Psoas muscle (tissue), 7 donors: ENCODE measurements at regions not wholly inside any gene's neighbourhood (a gene's known extent, or its start where the extent isn't known, plus 50 kb on each side); places are given as distances from the start of the nearest gene placed in this dataset.

ENCODE experiments used
- ATAC-seq, 4 donors: fragments of 200-7000 bp; cut with Tn5 transposase; one replicate each; pipeline ENCODE4 v1.9.1; 2020; ENCODE audit warnings: moderate library complexity in 3 of 4, mild to moderate bottlenecking in 2 of 4
- DNase-seq, 2 donors: peaks; one replicate each; pipeline ENCODE4 v3.0.0-alpha.2; 2020
- H3K27ac ChIP-seq: fragments of 200-600 bp; one replicate; pipeline ENCODE4 v1.8.0; 2022
- H3K27me3 ChIP-seq, 3 donors: fragments of 200-600 bp in 1 of 3; one replicate each; pipeline versions ENCODE4 v1.6.1 to v1.8.0; 2013 to 2022; ENCODE audit warnings: low read length in 2 of 3, mild to moderate bottlenecking in 2 of 3, moderate library complexity in 1 of 3; ENCODE audit not compliant: insufficient read depth in 3 of 3
- H3K36me3 ChIP-seq, 2 donors: fragments of 200-600 bp in 1 of 2; one replicate each; pipeline versions ENCODE4 v1.6.1 to v1.8.0; 2013 to 2022; ENCODE audit warnings: low read depth in 1 of 2, mild to moderate bottlenecking in 1 of 2, moderate library complexity in 1 of 2; ENCODE audit not compliant: insufficient read depth in 1 of 2
- H3K4me1 ChIP-seq: fragments of 200-600 bp; one replicate; pipeline ENCODE4 v1.8.0; 2022
- H3K4me3 ChIP-seq: fragments of 200-600 bp; one replicate; pipeline ENCODE4 v1.8.0; 2022; ENCODE audit warnings: mild to moderate bottlenecking
- H3K9me3 ChIP-seq: fragments of 200-600 bp; one replicate; pipeline ENCODE4 v1.8.0; 2022
- CTCF ChIP-seq: fragments of 200-600 bp; IDR thresholded peaks from one replicate; pipeline ENCODE4 v1.8.0; 2022; ENCODE audit warnings: antibody characterized with exemption
- WGBS, 3 donors: extraction: QIAGEN DNeasy Blood & Tissue Kit; methylation state at CpG; one replicate each; pipeline versions ENCODE4 v1.1.6 to v1.1.7; 2013; 5-methylcytosine and 5-hydroxymethylcytosine counted together
- intact Hi-C, 2 donors: fragments of 100-400 bp; cut with DNase I; formaldehyde crosslinking; loops; one replicate each; pipeline versions ENCODE4 v1.11.0 to v1.14.2; 2022
- donor health status: healthy with polysubstance abuse.
- donor health status: DM: no; HTN: no; CAD: no; lungs with moderate emphysema.
- donor health status: Bipolar disorder and iron deficiency.
- donor health status: healthy.
- donor health status: DM: yes; HTN: yes; CAD: no.
- donor health status: DM: no; HTN: no; CAD: no.
- donor health status: DM: yes; HTN: yes; CAD: no.

- no peak overlapping the region for H3K27ac ChIP-seq
- DNase-seq (no peak), ATAC-seq (no peak)
- no peaks in the 10 kb centered on the region for H3K36me3 ChIP-seq
- no peaks in the 10 kb centered on the region for H3K4me1 ChIP-seq
- H3K27me3 ChIP-seq, result peaks cover 0 to 2% (median 0%) of the 10 kb centered on the region in 3 donors
- intact Hi-C loops, result no loop called here
- no peak for TF ChIP-seq CTCF
- no peak overlapping the region for H3K4me3 ChIP-seq
- no peaks in the 10 kb centered on the region for H3K9me3 ChIP-seq
Observed at GRCh38 chr20:1757072-1757471, 99.5 kb upstream of the SIRPG start.

- 71 to 81% (median 73%) methylated on average over 4 of the region's 4 CpGs for WGBS, 3 donors
- no peak for DNase-seq
- no peak overlapping the region for H3K4me3 ChIP-seq
- H3K36me3 ChIP-seq, result no peaks in the 10 kb centered on the region
- intact Hi-C loops, result no loop called here
- TF ChIP-seq CTCF, result no peak
- H3K9me3 ChIP-seq, result no peaks in the 10 kb centered on the region
- no peak for ATAC-seq
- no peak overlapping the region for H3K27ac ChIP-seq
- H3K27me3 ChIP-seq, result peaks cover 0 to 2% (median 0%) of the 10 kb centered on the region in 3 donors
- no peaks in the 10 kb centered on the region for H3K4me1 ChIP-seq
Observed at GRCh38 chr20:1754749-1755148, 97.2 kb upstream of the SIRPG start.

- Histone ChIP-seq H3K27me3 (peaks cover 0 to 2% (median 0%) of the 10 kb centered on the region in 3 donors), H3K9me3 (no peaks in the 10 kb centered on the region), H3K4me3 (no peak overlapping the region), H3K4me1 (no peaks in the 10 kb centered on the region), H3K36me3 (no peaks in the 10 kb centered on the region), H3K27ac (no peak overlapping the region)
- WGBS, 3 donors, result 73 to 81% (median 78%) methylated on average over 2 of the region's 2 CpGs
- no peak for TF ChIP-seq CTCF
- intact Hi-C loops, result no loop called here
- ATAC-seq (no peak), DNase-seq (no peak)
Observed at GRCh38 chr20:1754306-1754705, 96.7 kb upstream of the SIRPG start.

- no peaks in the 10 kb centered on the region for H3K4me1 ChIP-seq
- H3K36me3 ChIP-seq, result no peaks in the 10 kb centered on the region
- H3K9me3 ChIP-seq, result no peaks in the 10 kb centered on the region
- H3K27me3 ChIP-seq, result peaks cover 0 to 10% (median 0%) of the 10 kb centered on the region in 3 donors
- intact Hi-C loops, result no loop called here
- TF ChIP-seq CTCF, result no peak
- H3K4me3 ChIP-seq, result no peak overlapping the region
- ATAC-seq (no peak), DNase-seq (no peak)
- H3K27ac ChIP-seq, result no peak overlapping the region
Observed at GRCh38 chr20:1752045-1752444, 94.5 kb upstream of the SIRPG start.

- DNase-seq (no peak), ATAC-seq (no peak)
- Histone ChIP-seq H3K27me3 (peaks cover 0 to 10% (median 0%) of the 10 kb centered on the region in 3 donors), H3K4me3 (no peak overlapping the region), H3K9me3 (no peaks in the 10 kb centered on the region), H3K27ac (no peak overlapping the region), H3K4me1 (no peaks in the 10 kb centered on the region), H3K36me3 (no peaks in the 10 kb centered on the region)
- intact Hi-C loops, result no loop called here
- TF ChIP-seq CTCF, result no peak
Observed at GRCh38 chr20:1748777-1749176, 91.2 kb upstream of the SIRPG start.
